ENCODE measurements at regions not wholly inside any gene's neighbourhood (a gene's known extent, or its start where the extent isn't known, plus 50 kb on each side); places are given as distances from the start of the nearest gene placed in this dataset.
A peak's percentile ranks its signal among the peaks of the same experiment; 100 is the strongest.

DNA sequence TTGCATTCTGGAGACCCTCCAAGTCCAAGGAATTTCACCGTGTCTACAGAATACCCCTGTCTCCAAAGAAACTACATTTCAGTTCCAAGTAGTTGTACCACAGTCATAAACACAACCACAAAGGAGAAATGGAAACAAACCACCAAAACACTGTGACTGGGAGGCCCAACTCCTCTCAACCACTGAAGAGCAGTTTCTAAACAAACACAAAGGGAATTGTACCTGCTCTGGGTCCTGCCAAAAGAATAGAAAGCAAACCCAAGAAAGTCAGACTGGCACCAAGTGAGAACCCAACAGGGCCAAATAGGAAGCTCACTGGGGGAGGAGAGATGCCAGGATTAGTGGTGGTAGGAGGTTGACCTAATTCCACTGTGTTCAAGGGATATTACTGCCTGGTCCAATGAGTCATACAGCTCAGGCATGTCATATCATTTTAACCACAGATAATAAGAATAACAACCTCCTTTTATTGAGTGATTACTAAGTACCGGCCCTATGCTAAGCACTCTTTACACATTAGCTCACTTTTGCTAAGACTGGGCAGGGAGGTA lies 123.9 kb upstream of the PPP2R5A start (continued):
- TF ChIP-seq, protein P1, sequence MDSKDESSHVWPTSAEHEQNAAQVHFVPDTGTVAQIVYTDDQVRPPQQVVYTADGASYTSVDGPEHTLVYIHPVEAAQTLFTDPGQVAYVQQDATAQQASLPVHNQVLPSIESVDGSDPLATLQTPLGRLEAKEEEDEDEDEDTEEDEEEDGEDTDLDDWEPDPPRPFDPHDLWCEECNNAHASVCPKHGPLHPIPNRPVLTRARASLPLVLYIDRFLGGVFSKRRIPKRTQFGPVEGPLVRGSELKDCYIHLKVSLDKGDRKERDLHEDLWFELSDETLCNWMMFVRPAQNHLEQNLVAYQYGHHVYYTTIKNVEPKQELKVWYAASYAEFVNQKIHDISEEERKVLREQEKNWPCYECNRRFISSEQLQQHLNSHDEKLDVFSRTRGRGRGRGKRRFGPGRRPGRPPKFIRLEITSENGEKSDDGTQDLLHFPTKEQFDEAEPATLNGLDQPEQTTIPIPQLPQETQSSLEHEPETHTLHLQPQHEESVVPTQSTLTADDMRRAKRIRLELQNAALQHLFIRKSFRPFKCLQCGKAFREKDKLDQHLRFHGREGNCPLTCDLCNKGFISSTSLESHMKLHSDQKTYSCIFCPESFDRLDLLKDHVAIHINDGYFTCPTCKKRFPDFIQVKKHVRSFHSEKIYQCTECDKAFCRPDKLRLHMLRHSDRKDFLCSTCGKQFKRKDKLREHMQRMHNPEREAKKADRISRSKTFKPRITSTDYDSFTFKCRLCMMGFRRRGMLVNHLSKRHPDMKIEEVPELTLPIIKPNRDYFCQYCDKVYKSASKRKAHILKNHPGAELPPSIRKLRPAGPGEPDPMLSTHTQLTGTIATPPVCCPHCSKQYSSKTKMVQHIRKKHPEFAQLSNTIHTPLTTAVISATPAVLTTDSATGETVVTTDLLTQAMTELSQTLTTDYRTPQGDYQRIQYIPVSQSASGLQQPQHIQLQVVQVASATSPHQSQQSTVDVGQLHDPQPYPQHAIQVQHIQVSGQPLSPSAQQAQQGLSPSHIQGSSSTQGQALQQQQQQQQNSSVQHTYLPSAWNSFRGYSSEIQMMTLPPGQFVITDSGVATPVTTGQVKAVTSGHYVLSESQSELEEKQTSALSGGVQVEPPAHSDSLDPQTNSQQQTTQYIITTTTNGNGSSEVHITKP (IDR thresholded peaks at IDR 0.05; ENCODE audit: partially characterized antibody): no peak
- TF ChIP-seq, protein P2, sequence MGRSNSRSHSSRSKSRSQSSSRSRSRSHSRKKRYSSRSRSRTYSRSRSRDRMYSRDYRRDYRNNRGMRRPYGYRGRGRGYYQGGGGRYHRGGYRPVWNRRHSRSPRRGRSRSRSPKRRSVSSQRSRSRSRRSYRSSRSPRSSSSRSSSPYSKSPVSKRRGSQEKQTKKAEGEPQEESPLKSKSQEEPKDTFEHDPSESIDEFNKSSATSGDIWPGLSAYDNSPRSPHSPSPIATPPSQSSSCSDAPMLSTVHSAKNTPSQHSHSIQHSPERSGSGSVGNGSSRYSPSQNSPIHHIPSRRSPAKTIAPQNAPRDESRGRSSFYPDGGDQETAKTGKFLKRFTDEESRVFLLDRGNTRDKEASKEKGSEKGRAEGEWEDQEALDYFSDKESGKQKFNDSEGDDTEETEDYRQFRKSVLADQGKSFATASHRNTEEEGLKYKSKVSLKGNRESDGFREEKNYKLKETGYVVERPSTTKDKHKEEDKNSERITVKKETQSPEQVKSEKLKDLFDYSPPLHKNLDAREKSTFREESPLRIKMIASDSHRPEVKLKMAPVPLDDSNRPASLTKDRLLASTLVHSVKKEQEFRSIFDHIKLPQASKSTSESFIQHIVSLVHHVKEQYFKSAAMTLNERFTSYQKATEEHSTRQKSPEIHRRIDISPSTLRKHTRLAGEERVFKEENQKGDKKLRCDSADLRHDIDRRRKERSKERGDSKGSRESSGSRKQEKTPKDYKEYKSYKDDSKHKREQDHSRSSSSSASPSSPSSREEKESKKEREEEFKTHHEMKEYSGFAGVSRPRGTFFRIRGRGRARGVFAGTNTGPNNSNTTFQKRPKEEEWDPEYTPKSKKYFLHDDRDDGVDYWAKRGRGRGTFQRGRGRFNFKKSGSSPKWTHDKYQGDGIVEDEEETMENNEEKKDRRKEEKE (IDR thresholded peaks at IDR 0.05; ENCODE audit: borderline replicate concordance in 1 of 2, control insufficient read depth in 1 of 2, low read depth in 2 of 2, low read length in 1 of 2): no peak
- TF ChIP-seq ZNF3 (CRISPR knock-in tag; IDR thresholded peaks at IDR 0.05): no peak
- TF ChIP-seq PTRF (tag; IDR thresholded peaks at IDR 0.05): no peak
- TF ChIP-seq, protein P3, sequence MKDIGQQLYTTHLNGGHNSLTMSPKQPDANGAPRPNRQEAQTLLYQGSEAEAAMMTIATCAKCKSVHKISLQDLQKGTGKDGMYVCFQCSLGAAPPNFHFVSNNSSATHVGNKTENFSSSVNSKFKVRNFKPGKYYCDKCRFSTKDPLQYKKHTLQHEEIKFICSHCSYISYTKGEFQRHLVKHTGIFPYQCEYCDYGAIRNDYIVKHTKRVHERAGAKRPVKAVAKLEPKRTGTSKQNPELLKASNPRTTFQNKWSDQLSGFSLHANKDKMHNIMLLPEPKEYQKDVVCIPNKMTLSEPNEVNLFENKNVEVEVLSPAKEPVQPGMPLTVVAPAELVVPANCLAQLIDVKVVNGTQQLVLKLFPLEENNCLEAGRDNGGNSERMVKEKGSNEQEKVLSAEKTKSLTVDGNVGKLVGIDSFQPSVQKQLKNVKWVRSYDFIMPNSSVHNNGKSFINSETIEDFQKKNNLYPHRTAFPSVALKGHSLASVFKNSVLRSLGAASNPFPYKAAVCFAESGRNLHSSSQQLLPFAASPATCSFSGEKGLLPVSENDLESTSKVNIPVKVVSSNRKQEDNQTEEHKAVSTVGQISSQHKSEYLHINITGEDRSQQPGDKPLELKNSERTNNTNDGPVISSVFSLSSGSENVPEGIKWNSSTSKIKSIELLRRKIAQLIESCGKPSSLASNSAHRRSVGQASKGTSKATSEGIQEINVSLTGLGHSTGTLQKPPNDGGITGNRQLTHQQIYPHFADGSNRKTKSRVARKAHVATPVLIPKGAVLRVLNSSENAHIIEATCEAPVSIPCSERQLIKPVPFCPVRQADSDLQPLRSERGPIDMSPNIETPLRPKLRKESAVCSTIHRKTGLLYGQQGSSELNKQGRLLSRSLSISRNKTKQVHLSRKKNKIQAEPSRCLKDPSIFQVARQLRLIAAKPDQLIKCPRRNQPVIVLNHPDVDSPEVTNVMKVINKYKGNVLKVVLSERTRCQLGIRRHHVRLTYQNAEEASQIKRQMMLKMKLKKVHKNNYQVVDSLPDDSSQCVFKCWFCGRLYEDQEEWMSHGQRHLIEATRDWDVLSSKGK (CRISPR knock-in tag; IDR thresholded peaks at IDR 0.05): no peak
- no peak for TF ChIP-seq OTX1 (CRISPR knock-in tag; IDR thresholded peaks at IDR 0.05)
- no peak for TF ChIP-seq RBFOX2 (IDR thresholded peaks at IDR 0.05; ENCODE audit: low read depth, low read length)
- no peak for TF ChIP-seq CBX3 (IDR thresholded peaks at IDR 0.05; ENCODE audit: borderline replicate concordance in 1 of 2, low read length in 2 of 2)
- TF ChIP-seq SMARCA4 (IDR thresholded peaks at IDR 0.05): peak; percentile 42; the same call in 1 of the 2 replicates
- TF ChIP-seq, protein P4, sequence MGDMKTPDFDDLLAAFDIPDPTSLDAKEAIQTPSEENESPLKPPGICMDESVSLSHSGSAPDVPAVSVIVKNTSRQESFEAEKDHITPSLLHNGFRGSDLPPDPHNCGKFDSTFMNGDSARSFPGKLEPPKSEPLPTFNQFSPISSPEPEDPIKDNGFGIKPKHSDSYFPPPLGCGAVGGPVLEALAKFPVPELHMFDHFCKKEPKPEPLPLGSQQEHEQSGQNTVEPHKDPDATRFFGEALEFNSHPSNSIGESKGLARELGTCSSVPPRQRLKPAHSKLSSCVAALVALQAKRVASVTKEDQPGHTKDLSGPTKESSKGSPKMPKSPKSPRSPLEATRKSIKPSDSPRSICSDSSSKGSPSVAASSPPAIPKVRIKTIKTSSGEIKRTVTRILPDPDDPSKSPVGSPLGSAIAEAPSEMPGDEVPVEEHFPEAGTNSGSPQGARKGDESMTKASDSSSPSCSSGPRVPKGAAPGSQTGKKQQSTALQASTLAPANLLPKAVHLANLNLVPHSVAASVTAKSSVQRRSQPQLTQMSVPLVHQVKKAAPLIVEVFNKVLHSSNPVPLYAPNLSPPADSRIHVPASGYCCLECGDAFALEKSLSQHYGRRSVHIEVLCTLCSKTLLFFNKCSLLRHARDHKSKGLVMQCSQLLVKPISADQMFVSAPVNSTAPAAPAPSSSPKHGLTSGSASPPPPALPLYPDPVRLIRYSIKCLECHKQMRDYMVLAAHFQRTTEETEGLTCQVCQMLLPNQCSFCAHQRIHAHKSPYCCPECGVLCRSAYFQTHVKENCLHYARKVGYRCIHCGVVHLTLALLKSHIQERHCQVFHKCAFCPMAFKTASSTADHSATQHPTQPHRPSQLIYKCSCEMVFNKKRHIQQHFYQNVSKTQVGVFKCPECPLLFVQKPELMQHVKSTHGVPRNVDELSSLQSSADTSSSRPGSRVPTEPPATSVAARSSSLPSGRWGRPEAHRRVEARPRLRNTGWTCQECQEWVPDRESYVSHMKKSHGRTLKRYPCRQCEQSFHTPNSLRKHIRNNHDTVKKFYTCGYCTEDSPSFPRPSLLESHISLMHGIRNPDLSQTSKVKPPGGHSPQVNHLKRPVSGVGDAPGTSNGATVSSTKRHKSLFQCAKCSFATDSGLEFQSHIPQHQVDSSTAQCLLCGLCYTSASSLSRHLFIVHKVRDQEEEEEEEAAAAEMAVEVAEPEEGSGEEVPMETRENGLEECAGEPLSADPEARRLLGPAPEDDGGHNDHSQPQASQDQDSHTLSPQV (IDR thresholded peaks at IDR 0.05): peak; percentile 58; the same call in 1 of the 2 replicates
- TF ChIP-seq ARID1B (IDR thresholded peaks at IDR 0.05): peak; percentile 54
- no peak for TF ChIP-seq SNIP1 (IDR thresholded peaks at IDR 0.05; ENCODE audit: low read depth)
- TF ChIP-seq ZBTB17 (CRISPR knock-in tag; IDR thresholded peaks at IDR 0.05): no peak
